ENCODE measurements at regions not wholly inside any gene's neighbourhood (a gene's known extent, or its start where the extent isn't known, plus 50 kb on each side); places are given as distances from the start of the nearest gene placed in this dataset.
A peak's percentile ranks its signal among the peaks of the same experiment; 100 is the strongest.
"Not testable (repeated sequence)": the region's sequence is repeated elsewhere in the genome, so short reads cannot be mapped to it uniquely, and the experiment has no call there.

DNA sequence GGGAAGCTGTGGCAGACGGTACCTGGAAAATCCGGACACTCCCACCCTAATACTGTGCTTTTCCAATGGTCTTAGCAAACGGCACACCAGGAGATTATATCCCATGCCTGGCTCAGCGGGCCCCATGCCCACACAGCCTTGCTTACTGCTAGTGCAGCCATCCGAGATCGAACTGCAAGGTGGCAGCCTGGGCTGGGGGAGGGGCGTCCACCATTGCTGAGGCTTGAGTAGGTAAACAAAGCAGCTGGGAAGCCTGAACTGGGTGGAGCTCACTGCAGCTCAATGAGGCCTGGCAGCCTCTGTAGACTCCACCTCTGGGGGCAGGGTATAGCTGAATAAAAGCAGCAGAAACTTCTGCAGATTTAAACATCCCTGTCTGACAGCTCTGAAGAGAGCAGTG lies 4396.8 kb upstream of the OR11H1 start:
- H3K4me1 ChIP-seq; BruUV-seq (replicated peaks); POLR2A ChIA-PET; H3K27me3 ChIP-seq (replicated peaks; ENCODE audit: control insufficient read depth, insufficient read depth, low read length); H3K4me3 Mint-ChIP-seq (ENCODE audit: unreplicated experiment); H3K27ac Mint-ChIP-seq (ENCODE audit: unreplicated experiment); H3K9me3 ChIP-seq; H3K27me3 Mint-ChIP-seq (ENCODE audit: insufficient read depth, unreplicated experiment); CTCF ChIA-PET; H3K9me3 Mint-ChIP-seq (ENCODE audit: unreplicated experiment); H3K36me3 ChIP-seq (ENCODE audit: control insufficient read depth, insufficient read depth, low read length); intact Hi-C loops (cut with micrococcal nuclease; ENCODE audit: unreplicated experiment); H3K4me3 ChIP-seq (ENCODE audit: low read depth, low read length); H3K4me1 Mint-ChIP-seq (ENCODE audit: low read depth, unreplicated experiment); H3K36me3 Mint-ChIP-seq (ENCODE audit: insufficient read depth, unreplicated experiment): not testable (repeated sequence)
- peak; percentile 0 to 27 for DNase-seq
